Renal cortex interstitium (tissue), 11 donors: ENCODE measurements at regions not wholly inside any gene's neighbourhood (a gene's known extent, or its start where the extent isn't known, plus 50 kb on each side); places are given as distances from the start of the nearest gene placed in this dataset.

Experiments
- DNase-seq, 11 donors: peaks; one replicate each; pipeline ENCODE4 v3.0.0-alpha.2; 2013; ENCODE audit warnings: low read depth in 9 of 11, low spot score in 4 of 11; ENCODE audit errors: extremely low read depth in 1 of 11

- no peak for DNase-seq
Observed at GRCh38 chrX:96424007-96424406, 260.6 kb upstream of the DIAPH2 start.

- DNase-seq: no peak
Observed at GRCh38 chrX:96425200-96425599, 259.4 kb upstream of the DIAPH2 start.

GRCh38 chrX:96430756-96431455 lies 253.7 kb upstream of the DIAPH2 start:
- no peak for DNase-seq

- DNase-seq: no peak
Observed at GRCh38 chrX:96432647-96433046, 252.0 kb upstream of the DIAPH2 start.

- DNase-seq: no peak
Observed at GRCh38 chrX:96433409-96434077, 251.1 kb upstream of the DIAPH2 start.

GRCh38 chrX:96435378-96436035 lies 249.1 kb upstream of the DIAPH2 start:
- DNase-seq: no peak

- no peak for DNase-seq
Observed at GRCh38 chrX:96436105-96436504, 248.5 kb upstream of the DIAPH2 start.

GRCh38 chrX:96438803-96439202 lies 245.8 kb upstream of the DIAPH2 start:
- DNase-seq: no peak

GRCh38 chrX:96440941-96441340 lies 243.7 kb upstream of the DIAPH2 start:
- DNase-seq: no peak

- no peak for DNase-seq
Observed at GRCh38 chrX:96445531-96446065, 239.0 kb upstream of the DIAPH2 start.

GRCh38 chrX:96446524-96446923 lies 238.1 kb upstream of the DIAPH2 start:
- DNase-seq: no peak

- no peak for DNase-seq
Observed at GRCh38 chrX:96447161-96447560, 237.5 kb upstream of the DIAPH2 start.

- DNase-seq: no peak
Observed at GRCh38 chrX:96449191-96449590, 235.5 kb upstream of the DIAPH2 start.

- DNase-seq: no peak
Observed at GRCh38 chrX:96449896-96450295, 234.7 kb upstream of the DIAPH2 start.

- DNase-seq: no peak
Observed at GRCh38 chrX:96453139-96453538, 231.5 kb upstream of the DIAPH2 start.

- no peak for DNase-seq
Observed at GRCh38 chrX:96455078-96455477, 229.6 kb upstream of the DIAPH2 start.

GRCh38 chrX:96464880-96465558 lies 219.6 kb upstream of the DIAPH2 start:
- no peak for DNase-seq

GRCh38 chrX:96474029-96474740 lies 210.5 kb upstream of the DIAPH2 start:
- no peak for DNase-seq

- no peak for DNase-seq
Observed at GRCh38 chrX:96474741-96475125, 209.9 kb upstream of the DIAPH2 start.
